Cardiac fibroblast (primary cell): ENCODE measurements at regions not wholly inside any gene's neighbourhood (a gene's known extent, or its start where the extent isn't known, plus 50 kb on each side); places are given as distances from the start of the nearest gene placed in this dataset.
A peak's percentile ranks its signal among the peaks of the same experiment; 100 is the strongest.

ENCODE experiments used
- DNase-seq, 2 donors: peaks; one replicate each; pipeline versions ENCODE4 v3.0.0 to v3.0.0-alpha.2; 2010; ENCODE audit warnings: low read depth in 2 of 2
- H3K4me3 ChIP-seq, 2 donors: replicated peaks in 1 of 2; 1 replicate in 1 of 2; 2 replicates in 1 of 2; pipeline ENCODE4 v1.5.1; 2011; ENCODE audit warnings: low read depth in 2 of 2, low read length in 2 of 2, mild to moderate bottlenecking in 2 of 2, moderate library complexity in 1 of 2
- CTCF ChIP-seq: IDR thresholded peaks from one replicate; pipeline ENCODE4 v1.5.1; 2011; ENCODE audit warnings: low read depth, mild to moderate bottlenecking, low read length, inconsistent platforms

- TF ChIP-seq CTCF: no peak
- H3K4me3 ChIP-seq: no peak overlapping the region
- peak in 1 of 2 donors; percentile 54 for DNase-seq
Observed at GRCh38 chr3:184460276-184460675, 80.4 kb downstream of the CHRD start.

GRCh38 chr3:184461219-184461618, 81.4 kb downstream of the CHRD start:
- no peak for TF ChIP-seq CTCF
- DNase-seq: no peak
- H3K4me3 ChIP-seq: no peak overlapping the region

GRCh38 chr3:184465883-184466412, 86.1 kb downstream of the CHRD start:
- no peak for TF ChIP-seq CTCF
- H3K4me3 ChIP-seq: no peak overlapping the region

GRCh38 chr3:184466413-184466960, 86.6 kb downstream of the CHRD start:
- DNase-seq: peak; percentile 44 to 49
- H3K4me3 ChIP-seq: no peak overlapping the region
- no peak for TF ChIP-seq CTCF

More at GRCh38 chr3:184465883-184466412, 86.1 kb downstream of the CHRD start:
- DNase-seq: no peak

GRCh38 chr3:184467171-184467570, 87.3 kb downstream of the CHRD start:
- TF ChIP-seq CTCF: no peak
- no peak for DNase-seq
- no peak overlapping the region for H3K4me3 ChIP-seq

GRCh38 chr3:184470551-184470950, 90.7 kb downstream of the CHRD start:
- DNase-seq: no peak
- H3K4me3 ChIP-seq: no peak overlapping the region
- TF ChIP-seq CTCF: no peak

GRCh38 chr3:184471439-184471838, 90.1 kb upstream of the EPHB3 start:
- no peak overlapping the region for H3K4me3 ChIP-seq

More at GRCh38 chr3:184471439-184471838, 90.1 kb upstream of the EPHB3 start:
- no peak for DNase-seq
- TF ChIP-seq CTCF: no peak
